Chondrocyte (in vitro differentiated cells): ENCODE measurements at regions not wholly inside any gene's neighbourhood (a gene's known extent, or its start where the extent isn't known, plus 50 kb on each side); places are given as distances from the start of the nearest gene placed in this dataset.

Experiments
- DNase-seq: peaks from one replicate; pipeline ENCODE4 v3.0.0; 2021; ENCODE audit warnings: mixed read lengths, low spot score
- H3K27ac Mint-ChIP-seq: one replicate; pipeline ENCODE4 v1.8.0; 2021; ENCODE audit warnings: mild to moderate bottlenecking, moderate library complexity, mixed read lengths; ENCODE audit not compliant: unreplicated experiment
- H3K27me3 Mint-ChIP-seq: 2 replicates; pipeline ENCODE4 v1.8.0; 2021; ENCODE audit warnings: low read depth, mixed read lengths
- H3K36me3 Mint-ChIP-seq: 2 replicates; pipeline ENCODE4 v1.8.0; 2021; ENCODE audit warnings: low read depth, mixed read lengths
- H3K4me1 Mint-ChIP-seq: 2 replicates; pipeline ENCODE4 v1.8.0; 2021; ENCODE audit warnings: low read depth, mild to moderate bottlenecking, mixed read lengths
- H3K4me3 Mint-ChIP-seq: one replicate; pipeline ENCODE4 v1.8.0; 2021; ENCODE audit warnings: mild to moderate bottlenecking, moderate library complexity, mixed read lengths; ENCODE audit not compliant: unreplicated experiment
- H3K9me3 Mint-ChIP-seq: 2 replicates; pipeline ENCODE4 v1.8.0; 2021; ENCODE audit warnings: low read depth, mixed read lengths
- CTCF ChIP-seq: fragments of 200-600 bp; sonication (generic); IDR thresholded peaks from 2 replicates; pipeline ENCODE4 v1.5.0; 2021; ENCODE audit warnings: antibody characterized with exemption, mild to moderate bottlenecking, moderate library complexity

DNA sequence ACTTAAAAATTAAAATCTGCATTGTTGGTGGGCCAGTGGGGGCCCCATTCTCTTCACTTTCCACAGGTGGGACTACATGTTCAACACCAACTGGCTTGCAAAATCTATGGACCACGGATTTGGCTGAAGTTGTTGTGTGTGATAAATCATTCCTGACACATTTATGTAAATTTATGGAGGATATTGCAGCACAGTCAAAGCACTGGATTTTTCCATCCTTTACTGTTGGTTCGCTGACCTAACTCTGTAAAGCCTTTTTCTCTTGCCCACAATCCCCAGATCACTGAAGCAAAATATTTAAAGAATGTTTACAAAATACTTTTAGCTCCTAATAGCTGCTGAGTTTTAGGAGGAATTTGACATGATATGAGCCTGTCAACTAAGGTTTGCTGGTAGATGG is 219.7 kb upstream of the PRICKLE1 start:
- DNase-seq: no peak
- no peak for TF ChIP-seq CTCF

DNA sequence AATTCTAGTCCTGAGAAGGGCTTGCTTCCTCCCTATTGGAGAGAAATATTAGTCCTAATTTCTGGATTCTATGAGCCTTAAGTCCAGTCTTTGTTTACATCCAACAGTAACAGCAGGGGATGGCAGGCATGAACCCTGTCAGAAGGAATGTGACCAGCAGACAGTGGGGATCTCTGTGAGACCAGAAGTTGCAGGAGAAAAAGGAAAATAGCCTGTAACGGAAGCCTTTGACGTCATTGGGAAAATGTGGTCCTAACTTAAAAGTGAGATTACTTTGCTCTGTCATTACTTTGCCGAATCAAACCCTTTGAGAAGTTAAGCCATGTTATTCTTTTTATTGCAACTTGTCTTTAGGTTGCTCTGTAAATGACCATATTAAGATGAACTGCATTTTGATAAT is 218.2 kb upstream of the PRICKLE1 start:
- no peaks in the 10 kb centered on the region for H3K36me3 Mint-ChIP-seq
- H3K27ac Mint-ChIP-seq: peak overlapping the region; percentile 52
- TF ChIP-seq CTCF: no peak
- no peak for DNase-seq
- peaks cover 53% of the 10 kb centered on the region for H3K4me1 Mint-ChIP-seq
- H3K27me3 Mint-ChIP-seq: no peaks in the 10 kb centered on the region
- no peak overlapping the region for H3K4me3 Mint-ChIP-seq
- peaks cover 2% of the 10 kb centered on the region for H3K9me3 Mint-ChIP-seq

More for the DNA sequence above, 219.7 kb upstream of the PRICKLE1 start:
- peak overlapping the region; percentile 91 for H3K27ac Mint-ChIP-seq
- H3K4me1 Mint-ChIP-seq: peaks cover 56% of the 10 kb centered on the region
- no peaks in the 10 kb centered on the region for H3K27me3 Mint-ChIP-seq
- no peaks in the 10 kb centered on the region for H3K36me3 Mint-ChIP-seq
- H3K9me3 Mint-ChIP-seq: peaks cover 2% of the 10 kb centered on the region
- H3K4me3 Mint-ChIP-seq: no peak overlapping the region

GRCh38 chr12:42807251-42807650 is 217.7 kb upstream of the PRICKLE1 start:
- Mint-ChIP-seq H3K36me3 (no peaks in the 10 kb centered on the region), H3K27me3 (no peaks in the 10 kb centered on the region), H3K4me1 (peaks cover 58% of the 10 kb centered on the region), H3K27ac (peak overlapping the region; percentile 52), H3K9me3 (peaks cover 2% of the 10 kb centered on the region), H3K4me3 (no peak overlapping the region)
- TF ChIP-seq CTCF: no peak
- no peak for DNase-seq

DNA sequence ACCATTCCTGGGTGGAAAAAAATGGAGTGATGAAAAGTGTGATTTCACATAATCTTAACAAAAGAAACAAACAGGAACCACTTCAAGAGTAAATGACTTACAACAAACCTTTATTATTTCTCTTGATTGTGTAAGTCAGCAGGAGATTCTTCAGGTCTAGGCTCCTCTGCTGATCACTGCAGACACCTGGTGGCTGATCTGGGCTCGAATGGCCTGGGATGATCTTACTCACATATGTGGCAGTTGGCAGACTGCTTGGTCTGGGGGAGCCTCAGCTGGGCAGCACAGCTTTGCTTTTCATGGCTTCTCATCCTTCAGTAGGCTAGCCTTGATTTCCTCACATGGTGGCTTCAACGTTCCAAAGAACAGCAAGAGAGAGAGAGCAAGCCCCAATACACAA is 215.4 kb upstream of the PRICKLE1 start:
- no peak for TF ChIP-seq CTCF
- Mint-ChIP-seq H3K27ac (no peak overlapping the region), H3K9me3 (peaks cover 2% of the 10 kb centered on the region), H3K4me1 (peaks cover 39% of the 10 kb centered on the region), H3K27me3 (no peaks in the 10 kb centered on the region), H3K4me3 (no peak overlapping the region), H3K36me3 (no peaks in the 10 kb centered on the region)
- no peak for DNase-seq

DNA sequence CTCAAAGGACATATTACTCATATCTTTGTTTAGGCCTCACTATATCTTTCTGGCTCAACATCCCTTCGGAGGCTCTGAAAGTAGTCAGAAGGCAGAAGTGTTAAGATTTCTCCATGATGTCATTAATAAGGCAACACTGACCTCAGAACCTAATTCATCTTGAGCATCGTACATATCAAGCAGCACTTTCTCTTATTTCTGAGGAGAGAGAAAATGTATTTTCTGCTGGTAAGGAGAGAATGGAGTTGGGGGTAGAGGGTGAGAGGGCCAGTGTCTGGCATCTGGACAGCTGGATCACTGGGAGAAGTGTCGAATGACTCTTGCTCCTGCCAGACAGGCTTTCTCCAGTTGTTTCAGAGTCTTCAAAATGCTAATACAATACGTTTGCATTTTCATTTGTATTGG is 213.2 kb upstream of the PRICKLE1 start:
- peaks cover 34% of the 10 kb centered on the region for H3K4me1 Mint-ChIP-seq
- H3K27me3 Mint-ChIP-seq: no peaks in the 10 kb centered on the region
- DNase-seq: no peak
- H3K36me3 Mint-ChIP-seq: peaks cover 1% of the 10 kb centered on the region
- no peak for TF ChIP-seq CTCF
- H3K9me3 Mint-ChIP-seq: no peaks in the 10 kb centered on the region
- H3K27ac Mint-ChIP-seq: no peak overlapping the region
- H3K4me3 Mint-ChIP-seq: no peak overlapping the region
